HG02852 (cell line): ENCODE measurements at regions not wholly inside any gene's neighbourhood (a gene's known extent, or its start where the extent isn't known, plus 50 kb on each side); places are given as distances from the start of the nearest gene placed in this dataset.
A peak's percentile ranks its signal among the peaks of the same experiment; 100 is the strongest.

Experiments used
- ATAC-seq: cut with Tn5 transposase; IDR thresholded peaks from one replicate; pipeline ENCODE4 v1.9.1; 2021; ENCODE audit warnings: mild to moderate bottlenecking, moderate library complexity; ENCODE audit not compliant: unreplicated experiment

DNA sequence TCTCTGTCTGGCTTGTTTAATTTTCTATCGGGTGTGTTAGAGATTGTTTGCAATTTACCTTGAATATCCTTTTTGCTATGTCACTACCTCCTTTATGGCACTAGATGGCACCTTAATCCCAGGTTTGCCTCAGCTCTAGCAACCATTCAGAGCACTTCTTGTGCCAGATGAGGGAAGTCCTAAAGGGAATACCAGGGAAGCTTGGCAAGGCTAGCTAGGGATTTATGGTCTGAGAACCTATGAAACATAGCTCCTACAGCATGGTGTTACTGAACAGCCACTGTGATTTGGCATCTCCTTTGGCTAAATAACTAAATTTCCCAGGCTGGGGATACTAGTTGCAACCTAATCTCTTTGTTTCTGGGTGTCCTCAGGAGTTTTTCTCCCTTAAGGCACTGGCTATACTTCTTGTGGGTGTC lies 69.0 kb upstream of the VOPP1 start:
- peak; percentile 84 for ATAC-seq

DNA sequence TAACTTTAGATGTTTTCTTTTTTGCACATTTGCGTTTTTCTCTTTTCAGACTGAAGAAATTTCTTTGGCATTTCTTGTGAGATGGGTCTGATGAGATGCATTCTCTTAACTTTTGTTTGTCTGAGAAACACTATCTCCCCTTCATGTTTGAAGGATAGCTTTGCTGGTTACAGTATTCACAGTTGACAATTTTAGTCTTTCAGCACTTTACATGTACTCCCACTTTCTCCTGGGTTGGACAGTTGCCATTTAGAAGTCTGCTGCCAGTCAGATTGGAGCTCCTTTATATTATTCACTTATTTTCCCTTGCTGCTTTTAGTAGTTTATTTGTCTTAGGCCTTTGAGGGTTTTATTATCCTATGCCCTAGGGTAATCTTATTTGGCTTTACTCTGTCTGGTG lies 67.3 kb upstream of the VOPP1 start:
- ATAC-seq: no peak

- ATAC-seq: no peak
Measured at GRCh38 chr7:55629051-55629677, 56.9 kb upstream of the VOPP1 start.

DNA sequence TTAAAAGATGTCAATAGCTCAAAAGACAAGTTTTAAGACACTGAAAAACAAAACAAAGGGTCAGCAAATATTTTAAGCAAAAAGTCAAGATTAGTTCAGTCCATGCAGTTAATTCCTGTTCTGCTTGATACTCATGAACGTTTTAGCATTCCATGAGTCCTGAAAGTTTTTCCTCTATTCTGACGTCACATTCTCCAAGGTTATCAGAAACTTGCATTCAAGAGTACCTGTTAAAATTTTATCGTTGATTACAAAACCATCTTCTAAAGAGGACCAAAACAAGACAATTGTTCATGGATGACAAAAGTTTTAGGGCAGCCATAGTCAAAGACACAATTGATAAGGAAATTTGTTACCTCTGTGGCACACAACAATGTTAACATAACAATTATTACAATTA lies 52.5 kb upstream of the VOPP1 start:
- no peak for ATAC-seq

DNA sequence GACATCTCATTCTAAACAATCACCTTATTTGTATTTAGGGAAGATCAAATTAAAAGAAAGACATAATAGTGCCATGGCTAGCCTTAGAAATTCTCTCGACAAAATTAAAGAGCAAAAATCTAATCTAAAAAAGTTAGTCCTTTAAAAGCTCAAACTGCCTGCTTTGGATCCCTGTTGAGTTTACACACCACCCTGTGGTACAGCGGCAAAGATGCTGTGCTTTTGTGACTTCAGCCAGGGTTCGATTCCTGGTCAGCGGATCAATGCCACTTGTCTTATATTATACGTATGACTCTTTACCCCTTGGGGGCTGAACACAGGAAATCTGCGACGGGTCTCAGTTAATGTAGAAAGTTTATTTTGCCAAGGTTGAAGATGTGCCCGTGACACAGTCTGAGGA lies 51.3 kb upstream of the VOPP1 start:
- no peak for ATAC-seq

- ATAC-seq: no peak
Measured at GRCh38 chr7:55622241-55622640, 49.9 kb upstream of the VOPP1 start.
